H9 (cell line): ENCODE measurements at regions not wholly inside any gene's neighbourhood (a gene's known extent, or its start where the extent isn't known, plus 50 kb on each side); places are given as distances from the start of the nearest gene placed in this dataset.

ENCODE experiments used
- DNase-seq: peaks from one replicate; pipeline ENCODE4 v3.0.0-alpha.2; 2017
- H2AFZ ChIP-seq: one replicate; pipeline ENCODE4 v1.6.1; 2013; ENCODE audit warnings: mild to moderate bottlenecking, low read length, control low read depth, moderate library complexity
- H2AK5ac ChIP-seq: 2 replicates; pipeline ENCODE4 v1.6.1; 2013; ENCODE audit warnings: low read length, control low read depth, mixed read lengths; ENCODE audit not compliant: insufficient read length
- H2BK120ac ChIP-seq: one replicate; pipeline ENCODE4 v1.6.1; 2013; ENCODE audit warnings: low read depth, mild to moderate bottlenecking, low read length, control low read depth, inconsistent platforms; ENCODE audit not compliant: poor library complexity, severe bottlenecking
- H2BK12ac ChIP-seq: 2 replicates; pipeline ENCODE4 v1.6.1; 2013; ENCODE audit warnings: low read length, control low read depth, mixed read lengths, low read depth; ENCODE audit not compliant: insufficient read length
- H2BK15ac ChIP-seq: 2 replicates; pipeline ENCODE4 v1.6.1; 2013; ENCODE audit warnings: low read depth, low read length, control low read depth
- H2BK20ac ChIP-seq: one replicate; pipeline ENCODE4 v1.6.1; 2013; ENCODE audit warnings: low read depth, mild to moderate bottlenecking, low read length, control low read depth, inconsistent platforms; ENCODE audit not compliant: poor library complexity, severe bottlenecking
- H2BK5ac ChIP-seq: 2 replicates; pipeline ENCODE4 v1.6.1; 2013; ENCODE audit warnings: low read length, control low read depth, mixed read lengths; ENCODE audit not compliant: insufficient read length
- H3K14ac ChIP-seq: 2 replicates; pipeline ENCODE4 v1.6.1; 2013; ENCODE audit warnings: low read length, control low read depth; ENCODE audit not compliant: insufficient read depth
- H3K18ac ChIP-seq: 2 replicates; pipeline ENCODE4 v1.6.1; 2013; ENCODE audit warnings: low read depth, mild to moderate bottlenecking, mixed read lengths, low read length, control low read depth; ENCODE audit not compliant: insufficient read length
- H3K23ac ChIP-seq: 2 replicates; pipeline ENCODE4 v1.6.1; 2013; ENCODE audit warnings: low read length, control low read depth, mixed read lengths, low read depth; ENCODE audit not compliant: insufficient read length
- H3K23me2 ChIP-seq: 2 replicates; pipeline ENCODE4 v1.6.1; 2013; ENCODE audit warnings: low read depth, mild to moderate bottlenecking, mixed read lengths, low read length, control low read depth; ENCODE audit not compliant: insufficient read length, poor library complexity, severe bottlenecking
- H3K27ac ChIP-seq: 2 replicates; pipeline ENCODE4 v1.5.1; 2013; ENCODE audit warnings: low read length, control low read depth, mixed read lengths, low read depth; ENCODE audit not compliant: insufficient read length
- H3K27me3 ChIP-seq: 2 replicates; pipeline ENCODE4 v1.6.1; 2013; ENCODE audit warnings: low read length, control low read depth, inconsistent platforms; ENCODE audit not compliant: insufficient read depth
- H3K4ac ChIP-seq: 2 replicates; pipeline ENCODE4 v1.6.1; 2013; ENCODE audit warnings: low read depth, mild to moderate bottlenecking, control low read depth, inconsistent platforms, low read length, moderate library complexity
- H3K4me1 ChIP-seq: 2 replicates; pipeline ENCODE4 v1.6.1; 2013; ENCODE audit warnings: low read length, control low read depth, inconsistent platforms; ENCODE audit not compliant: insufficient read depth
- H3K4me2 ChIP-seq: 2 replicates; pipeline ENCODE4 v1.6.1; 2013; ENCODE audit warnings: low read length, control low read depth, mixed read lengths; ENCODE audit not compliant: insufficient read length, insufficient read depth
- H3K56ac ChIP-seq: 2 replicates; pipeline ENCODE4 v1.6.1; 2013; ENCODE audit warnings: low read depth, mild to moderate bottlenecking, mixed read lengths, low read length, control low read depth; ENCODE audit not compliant: insufficient read length
- H3K79me1 ChIP-seq: 2 replicates; pipeline ENCODE4 v1.6.1; 2013; ENCODE audit warnings: low read depth, mild to moderate bottlenecking, moderate library complexity, low read length, control low read depth, inconsistent platforms; ENCODE audit not compliant: insufficient read depth, poor library complexity, severe bottlenecking
- H3K79me2 ChIP-seq: 2 replicates; pipeline ENCODE4 v1.6.1; 2013; ENCODE audit warnings: low read length, control low read depth, inconsistent platforms; ENCODE audit not compliant: insufficient read depth
- H3K9ac ChIP-seq: 2 replicates; pipeline ENCODE4 v1.6.1; 2013; ENCODE audit warnings: low read length, control low read depth, mixed read lengths; ENCODE audit not compliant: insufficient read length; ENCODE audit errors: extremely low read depth
- H3K9me3 ChIP-seq: one replicate; pipeline ENCODE4 v1.6.1; 2013; ENCODE audit warnings: low read depth, low read length, inconsistent platforms; ENCODE audit not compliant: control insufficient read depth
- H3T11ph ChIP-seq: one replicate; pipeline ENCODE4 v1.6.1; 2013; ENCODE audit warnings: mild to moderate bottlenecking, low read length, control low read depth, inconsistent platforms
- H4K20me1 ChIP-seq: one replicate; pipeline ENCODE4 v1.6.1; 2013; ENCODE audit not compliant: control insufficient read depth, insufficient read length, insufficient read depth
- H4K5ac ChIP-seq: 2 replicates; pipeline ENCODE4 v1.6.1; 2013; ENCODE audit warnings: low read depth, mild to moderate bottlenecking, mixed read lengths, low read length, control low read depth; ENCODE audit not compliant: insufficient read length
- H4K8ac ChIP-seq: replicated peaks from 2 replicates; pipeline ENCODE4 v1.6.1; 2013; ENCODE audit warnings: low read length, control low read depth, mixed read lengths, low read depth; ENCODE audit not compliant: insufficient read length
- H4K91ac ChIP-seq: 2 replicates; pipeline ENCODE4 v1.6.1; 2013; ENCODE audit warnings: low read depth, mild to moderate bottlenecking, moderate library complexity, mixed read lengths, low read length, control low read depth; ENCODE audit not compliant: insufficient read length
- H3K27ac Mint-ChIP-seq, 3 experiments: 2 replicates in 2 of 3; 3 replicates in 1 of 3; pipeline ENCODE4 v1.8.0; 2020 to 2021; ENCODE audit warnings: mixed read lengths in 3 of 3, mild to moderate bottlenecking in 1 of 3, moderate library complexity in 1 of 3
- H3K27me3 Mint-ChIP-seq: 2 replicates; pipeline ENCODE4 v1.8.0; 2021; ENCODE audit warnings: low read depth, mild to moderate bottlenecking, moderate library complexity, mixed read lengths
- H3K36me3 Mint-ChIP-seq, 3 experiments: 2 replicates in 2 of 3; 3 replicates in 1 of 3; pipeline ENCODE4 v1.8.0; 2020 to 2021; ENCODE audit warnings: low read depth in 3 of 3, mixed read lengths in 3 of 3; ENCODE audit not compliant: insufficient read depth in 1 of 3
- H3K4me1 Mint-ChIP-seq, 2 experiments: 2 replicates each; pipeline ENCODE4 v1.8.0; 2020; ENCODE audit warnings: mixed read lengths in 2 of 2
- H3K4me3 Mint-ChIP-seq, 2 experiments: 2 replicates in 1 of 2; 3 replicates in 1 of 2; pipeline ENCODE4 v1.8.0; 2020 to 2021; ENCODE audit warnings: mild to moderate bottlenecking in 2 of 2, mixed read lengths in 2 of 2, moderate library complexity in 1 of 2
- H3K9me3 Mint-ChIP-seq, 2 experiments: 2 replicates in 1 of 2; 3 replicates in 1 of 2; pipeline ENCODE4 v1.8.0; 2020; ENCODE audit warnings: mild to moderate bottlenecking in 2 of 2, mixed read lengths in 2 of 2, moderate library complexity in 1 of 2
- WGBS: extraction: QIAGEN DNeasy Blood & Tissue Kit; methylation state at CpG from one replicate; pipeline ENCODE4 v1.1.7; 2013; ENCODE audit warnings: missing lambda C conversion rate, low lambda C conversion rate, mixed read lengths; ENCODE audit not compliant: insufficient read length; ENCODE audit errors: extremely low coverage; 5-methylcytosine and 5-hydroxymethylcytosine counted together
- TF ChIP-seq, protein P1 (sequence below): fragments of 200-600 bp; sonication (generic); conservative IDR thresholded peaks from 3 replicates; pipeline ENCODE4 v1.8.0; 2021; ENCODE audit warnings: antibody characterized with exemption, mild to moderate bottlenecking

DNA sequence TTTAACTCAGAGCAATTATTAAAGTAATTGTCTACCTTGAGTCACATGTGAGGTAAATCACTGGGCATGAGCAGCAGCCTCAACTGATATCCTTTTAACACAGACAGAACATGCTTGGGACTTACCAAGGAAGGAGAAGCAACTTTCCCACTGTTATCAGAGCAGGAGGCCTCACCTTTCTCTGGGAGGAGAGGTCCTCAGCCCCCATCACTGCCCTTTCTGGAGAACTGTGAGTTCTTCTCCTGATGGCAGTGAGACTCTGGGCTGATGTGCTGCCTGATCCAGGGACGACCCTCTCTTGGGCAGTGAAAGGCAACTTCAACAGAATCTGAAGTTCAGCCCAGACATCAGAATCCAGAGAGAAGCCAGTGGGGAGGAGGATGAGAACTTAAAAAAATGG, 343.4 kb upstream of the IRX1 start:
- Histone ChIP-seq H3K27me3 (no peaks in the 10 kb centered on the region), H2AK5ac (no peak overlapping the region), H3K56ac (no peak overlapping the region), H3T11ph (no peak overlapping the region), H3K18ac (no peak overlapping the region), H2BK20ac (no peak overlapping the region), H3K14ac (no peak overlapping the region), H3K23me2 (no peaks in the 10 kb centered on the region), H3K4me1 (peaks cover 2% of the 10 kb centered on the region; the same call in 1 of the 2 replicates), H4K5ac (no peak overlapping the region), H4K8ac (no peak overlapping the region), H3K4me2 (no peak overlapping the region), H2BK5ac (no peak overlapping the region), H3K79me1 (no peaks in the 10 kb centered on the region), H2BK12ac (no peak overlapping the region), H3K79me2 (no peaks in the 10 kb centered on the region), H3K9me3 (no peaks in the 10 kb centered on the region), H4K91ac (no peak overlapping the region), H2AFZ (no peak overlapping the region), H4K20me1 (no peaks in the 10 kb centered on the region), H3K4ac (no peak overlapping the region), H3K9ac (no peak overlapping the region), H2BK120ac (no peak overlapping the region), H2BK15ac (no peak overlapping the region), H3K27ac (no peak overlapping the region), H3K23ac (no peak overlapping the region)
- Mint-ChIP-seq H3K9me3 (no peaks in the 10 kb centered on the region; a peak in 1 of 5 replicates), H3K27ac (no peak overlapping the region), H3K27me3 (peaks cover 9% of the 10 kb centered on the region), H3K36me3 (no peaks in the 10 kb centered on the region; a peak in 1 of 7 replicates), H3K4me1 (peaks cover 23 to 31% of the 10 kb centered on the region in 2 experiments), H3K4me3 (no peak overlapping the region)
- no CpG with 5 or more reads among the region's 1 CpG for WGBS
- DNase-seq: no peak
- TF ChIP-seq, protein P1, sequence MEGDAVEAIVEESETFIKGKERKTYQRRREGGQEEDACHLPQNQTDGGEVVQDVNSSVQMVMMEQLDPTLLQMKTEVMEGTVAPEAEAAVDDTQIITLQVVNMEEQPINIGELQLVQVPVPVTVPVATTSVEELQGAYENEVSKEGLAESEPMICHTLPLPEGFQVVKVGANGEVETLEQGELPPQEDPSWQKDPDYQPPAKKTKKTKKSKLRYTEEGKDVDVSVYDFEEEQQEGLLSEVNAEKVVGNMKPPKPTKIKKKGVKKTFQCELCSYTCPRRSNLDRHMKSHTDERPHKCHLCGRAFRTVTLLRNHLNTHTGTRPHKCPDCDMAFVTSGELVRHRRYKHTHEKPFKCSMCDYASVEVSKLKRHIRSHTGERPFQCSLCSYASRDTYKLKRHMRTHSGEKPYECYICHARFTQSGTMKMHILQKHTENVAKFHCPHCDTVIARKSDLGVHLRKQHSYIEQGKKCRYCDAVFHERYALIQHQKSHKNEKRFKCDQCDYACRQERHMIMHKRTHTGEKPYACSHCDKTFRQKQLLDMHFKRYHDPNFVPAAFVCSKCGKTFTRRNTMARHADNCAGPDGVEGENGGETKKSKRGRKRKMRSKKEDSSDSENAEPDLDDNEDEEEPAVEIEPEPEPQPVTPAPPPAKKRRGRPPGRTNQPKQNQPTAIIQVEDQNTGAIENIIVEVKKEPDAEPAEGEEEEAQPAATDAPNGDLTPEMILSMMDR: no peak
